ENCODE measurements at regions not wholly inside any gene's neighbourhood (a gene's known extent, or its start where the extent isn't known, plus 50 kb on each side); places are given as distances from the start of the nearest gene placed in this dataset.

GRCh38 chrX:6852869-6853268 lies 294.6 kb upstream of the STS start:
- TF ChIP-seq, protein P1, sequence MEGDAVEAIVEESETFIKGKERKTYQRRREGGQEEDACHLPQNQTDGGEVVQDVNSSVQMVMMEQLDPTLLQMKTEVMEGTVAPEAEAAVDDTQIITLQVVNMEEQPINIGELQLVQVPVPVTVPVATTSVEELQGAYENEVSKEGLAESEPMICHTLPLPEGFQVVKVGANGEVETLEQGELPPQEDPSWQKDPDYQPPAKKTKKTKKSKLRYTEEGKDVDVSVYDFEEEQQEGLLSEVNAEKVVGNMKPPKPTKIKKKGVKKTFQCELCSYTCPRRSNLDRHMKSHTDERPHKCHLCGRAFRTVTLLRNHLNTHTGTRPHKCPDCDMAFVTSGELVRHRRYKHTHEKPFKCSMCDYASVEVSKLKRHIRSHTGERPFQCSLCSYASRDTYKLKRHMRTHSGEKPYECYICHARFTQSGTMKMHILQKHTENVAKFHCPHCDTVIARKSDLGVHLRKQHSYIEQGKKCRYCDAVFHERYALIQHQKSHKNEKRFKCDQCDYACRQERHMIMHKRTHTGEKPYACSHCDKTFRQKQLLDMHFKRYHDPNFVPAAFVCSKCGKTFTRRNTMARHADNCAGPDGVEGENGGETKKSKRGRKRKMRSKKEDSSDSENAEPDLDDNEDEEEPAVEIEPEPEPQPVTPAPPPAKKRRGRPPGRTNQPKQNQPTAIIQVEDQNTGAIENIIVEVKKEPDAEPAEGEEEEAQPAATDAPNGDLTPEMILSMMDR (IDR thresholded peaks at IDR 0.05), result no peak
- no peak for TF ChIP-seq POLR2A (IDR thresholded peaks at IDR 0.05)

Measured in body of pancreas (tissue), 4 donors.